H1 (cell line): ENCODE measurements at regions not wholly inside any gene's neighbourhood (a gene's known extent, or its start where the extent isn't known, plus 50 kb on each side); places are given as distances from the start of the nearest gene placed in this dataset.

Experiments used
- CBX8 ChIP-seq: fragments of 300-800, 300-1000 bp; sonication (generic); IDR thresholded peaks from 2 replicates; pipeline ENCODE4 v1.7.1; 2016; ENCODE audit warnings: low read depth, low read length, borderline replicate concordance
- CEBPB ChIP-seq: IDR thresholded peaks from 2 replicates; pipeline ENCODE4 v1.6.1; 2012; ENCODE audit warnings: low read depth, low read length
- EP300 ChIP-seq, 2 experiments: IDR thresholded peaks; 1 replicate in 1 of 2; 2 replicates in 1 of 2; pipeline ENCODE4 v1.6.1; 2011 to 2012; ENCODE audit warnings: low read depth in 2 of 2, low read length in 2 of 2, mild to moderate bottlenecking in 2 of 2, borderline replicate concordance in 1 of 2, inconsistent platforms in 1 of 2, moderate library complexity in 1 of 2
- FOSL1 ChIP-seq: IDR thresholded peaks from 2 replicates; pipeline ENCODE4 v1.6.1; 2011; ENCODE audit warnings: mild to moderate bottlenecking, low read depth, low read length, moderate library complexity; ENCODE audit not compliant: insufficient read depth
- RFX5 ChIP-seq: IDR thresholded peaks from 2 replicates; pipeline ENCODE4 v1.6.1; 2011; ENCODE audit warnings: low read depth, low read length, improper control_type of control experiment, borderline replicate concordance
- SP1 ChIP-seq: IDR thresholded peaks from 2 replicates; pipeline ENCODE4 v1.6.1; 2011; ENCODE audit warnings: low read depth, low read length
- SP2 ChIP-seq: IDR thresholded peaks from 2 replicates; pipeline ENCODE4 v1.6.1; 2012; ENCODE audit warnings: mild to moderate bottlenecking, low read length, inconsistent platforms
- TAF7 ChIP-seq: optimal IDR thresholded peaks from 2 replicates; pipeline ENCODE3; 2011; ENCODE audit warnings: low read depth, mild to moderate bottlenecking, inconsistent platforms, low read length, moderate library complexity, borderline replicate concordance
- TEAD4 ChIP-seq: IDR thresholded peaks from 2 replicates; pipeline ENCODE4 v1.6.1; 2012; ENCODE audit warnings: low read depth, low read length, inconsistent platforms, mixed read lengths
- USF2 ChIP-seq: IDR thresholded peaks from 2 replicates; pipeline ENCODE4 v1.6.1; 2011; ENCODE audit warnings: low read length, improper control_type of control experiment
- TF ChIP-seq, protein P1 (sequence below): fragments of 300-600 bp; sonication (generic); IDR thresholded peaks from 2 replicates; pipeline ENCODE4 v1.7.1; 2012; ENCODE audit warnings: low read length, moderate library complexity, mild to moderate bottlenecking, inconsistent platforms; ENCODE audit not compliant: insufficient replicate concordance

DNA sequence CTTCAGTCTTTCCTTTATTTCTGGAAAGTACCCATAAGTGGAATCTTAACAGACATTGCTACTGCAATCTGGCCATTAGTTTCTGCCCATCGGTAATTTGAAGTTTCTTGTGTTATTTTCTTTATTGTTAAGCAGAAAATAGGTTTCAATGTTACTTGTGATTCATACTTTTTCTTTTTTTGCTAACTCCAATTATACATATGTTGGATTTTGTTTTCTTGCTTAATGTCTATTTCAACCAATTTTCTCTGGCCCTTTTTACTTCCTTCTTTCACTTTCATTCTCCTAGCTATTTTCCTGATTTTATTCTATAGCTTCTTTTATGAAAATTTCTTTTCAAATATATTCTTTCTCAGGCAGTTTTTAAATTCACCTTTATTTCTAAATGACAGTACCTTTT, 457.4 kb downstream of the TCERG1L start (continued):
- TF ChIP-seq, protein P1, sequence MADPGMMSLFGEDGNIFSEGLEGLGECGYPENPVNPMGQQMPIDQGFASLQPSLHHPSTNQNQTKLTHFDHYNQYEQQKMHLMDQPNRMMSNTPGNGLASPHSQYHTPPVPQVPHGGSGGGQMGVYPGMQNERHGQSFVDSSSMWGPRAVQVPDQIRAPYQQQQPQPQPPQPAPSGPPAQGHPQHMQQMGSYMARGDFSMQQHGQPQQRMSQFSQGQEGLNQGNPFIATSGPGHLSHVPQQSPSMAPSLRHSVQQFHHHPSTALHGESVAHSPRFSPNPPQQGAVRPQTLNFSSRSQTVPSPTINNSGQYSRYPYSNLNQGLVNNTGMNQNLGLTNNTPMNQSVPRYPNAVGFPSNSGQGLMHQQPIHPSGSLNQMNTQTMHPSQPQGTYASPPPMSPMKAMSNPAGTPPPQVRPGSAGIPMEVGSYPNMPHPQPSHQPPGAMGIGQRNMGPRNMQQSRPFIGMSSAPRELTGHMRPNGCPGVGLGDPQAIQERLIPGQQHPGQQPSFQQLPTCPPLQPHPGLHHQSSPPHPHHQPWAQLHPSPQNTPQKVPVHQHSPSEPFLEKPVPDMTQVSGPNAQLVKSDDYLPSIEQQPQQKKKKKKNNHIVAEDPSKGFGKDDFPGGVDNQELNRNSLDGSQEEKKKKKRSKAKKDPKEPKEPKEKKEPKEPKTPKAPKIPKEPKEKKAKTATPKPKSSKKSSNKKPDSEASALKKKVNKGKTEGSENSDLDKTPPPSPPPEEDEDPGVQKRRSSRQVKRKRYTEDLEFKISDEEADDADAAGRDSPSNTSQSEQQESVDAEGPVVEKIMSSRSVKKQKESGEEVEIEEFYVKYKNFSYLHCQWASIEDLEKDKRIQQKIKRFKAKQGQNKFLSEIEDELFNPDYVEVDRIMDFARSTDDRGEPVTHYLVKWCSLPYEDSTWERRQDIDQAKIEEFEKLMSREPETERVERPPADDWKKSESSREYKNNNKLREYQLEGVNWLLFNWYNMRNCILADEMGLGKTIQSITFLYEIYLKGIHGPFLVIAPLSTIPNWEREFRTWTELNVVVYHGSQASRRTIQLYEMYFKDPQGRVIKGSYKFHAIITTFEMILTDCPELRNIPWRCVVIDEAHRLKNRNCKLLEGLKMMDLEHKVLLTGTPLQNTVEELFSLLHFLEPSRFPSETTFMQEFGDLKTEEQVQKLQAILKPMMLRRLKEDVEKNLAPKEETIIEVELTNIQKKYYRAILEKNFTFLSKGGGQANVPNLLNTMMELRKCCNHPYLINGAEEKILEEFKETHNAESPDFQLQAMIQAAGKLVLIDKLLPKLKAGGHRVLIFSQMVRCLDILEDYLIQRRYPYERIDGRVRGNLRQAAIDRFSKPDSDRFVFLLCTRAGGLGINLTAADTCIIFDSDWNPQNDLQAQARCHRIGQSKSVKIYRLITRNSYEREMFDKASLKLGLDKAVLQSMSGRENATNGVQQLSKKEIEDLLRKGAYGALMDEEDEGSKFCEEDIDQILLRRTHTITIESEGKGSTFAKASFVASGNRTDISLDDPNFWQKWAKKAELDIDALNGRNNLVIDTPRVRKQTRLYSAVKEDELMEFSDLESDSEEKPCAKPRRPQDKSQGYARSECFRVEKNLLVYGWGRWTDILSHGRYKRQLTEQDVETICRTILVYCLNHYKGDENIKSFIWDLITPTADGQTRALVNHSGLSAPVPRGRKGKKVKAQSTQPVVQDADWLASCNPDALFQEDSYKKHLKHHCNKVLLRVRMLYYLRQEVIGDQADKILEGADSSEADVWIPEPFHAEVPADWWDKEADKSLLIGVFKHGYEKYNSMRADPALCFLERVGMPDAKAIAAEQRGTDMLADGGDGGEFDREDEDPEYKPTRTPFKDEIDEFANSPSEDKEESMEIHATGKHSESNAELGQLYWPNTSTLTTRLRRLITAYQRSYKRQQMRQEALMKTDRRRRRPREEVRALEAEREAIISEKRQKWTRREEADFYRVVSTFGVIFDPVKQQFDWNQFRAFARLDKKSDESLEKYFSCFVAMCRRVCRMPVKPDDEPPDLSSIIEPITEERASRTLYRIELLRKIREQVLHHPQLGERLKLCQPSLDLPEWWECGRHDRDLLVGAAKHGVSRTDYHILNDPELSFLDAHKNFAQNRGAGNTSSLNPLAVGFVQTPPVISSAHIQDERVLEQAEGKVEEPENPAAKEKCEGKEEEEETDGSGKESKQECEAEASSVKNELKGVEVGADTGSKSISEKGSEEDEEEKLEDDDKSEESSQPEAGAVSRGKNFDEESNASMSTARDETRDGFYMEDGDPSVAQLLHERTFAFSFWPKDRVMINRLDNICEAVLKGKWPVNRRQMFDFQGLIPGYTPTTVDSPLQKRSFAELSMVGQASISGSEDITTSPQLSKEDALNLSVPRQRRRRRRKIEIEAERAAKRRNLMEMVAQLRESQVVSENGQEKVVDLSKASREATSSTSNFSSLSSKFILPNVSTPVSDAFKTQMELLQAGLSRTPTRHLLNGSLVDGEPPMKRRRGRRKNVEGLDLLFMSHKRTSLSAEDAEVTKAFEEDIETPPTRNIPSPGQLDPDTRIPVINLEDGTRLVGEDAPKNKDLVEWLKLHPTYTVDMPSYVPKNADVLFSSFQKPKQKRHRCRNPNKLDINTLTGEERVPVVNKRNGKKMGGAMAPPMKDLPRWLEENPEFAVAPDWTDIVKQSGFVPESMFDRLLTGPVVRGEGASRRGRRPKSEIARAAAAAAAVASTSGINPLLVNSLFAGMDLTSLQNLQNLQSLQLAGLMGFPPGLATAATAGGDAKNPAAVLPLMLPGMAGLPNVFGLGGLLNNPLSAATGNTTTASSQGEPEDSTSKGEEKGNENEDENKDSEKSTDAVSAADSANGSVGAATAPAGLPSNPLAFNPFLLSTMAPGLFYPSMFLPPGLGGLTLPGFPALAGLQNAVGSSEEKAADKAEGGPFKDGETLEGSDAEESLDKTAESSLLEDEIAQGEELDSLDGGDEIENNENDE, result no peak
- no peak for TF ChIP-seq SP1
- no peak for TF ChIP-seq SP2
- TF ChIP-seq CBX8, result no peak
- TF ChIP-seq RFX5, result no peak
- TF ChIP-seq EP300 (IDR thresholded peaks at IDR 0.05; ENCODE audit: borderline replicate concordance in 1 of 2, low read depth in 2 of 2, low read length in 2 of 2), result no peak
- TF ChIP-seq CEBPB, result no peak
- no peak for TF ChIP-seq USF2
- TF ChIP-seq FOSL1, result no peak
- TF ChIP-seq TEAD4, result no peak
- no peak for TF ChIP-seq TAF7
